GM23338 (cell line): ENCODE measurements at regions not wholly inside any gene's neighbourhood (a gene's known extent, or its start where the extent isn't known, plus 50 kb on each side); places are given as distances from the start of the nearest gene placed in this dataset.

Experiments used
- CREB1 ChIP-seq: fragments of 250-450 bp; sonication (Bioruptor Pico); IDR thresholded peaks from 2 replicates; pipeline ENCODE4 v1.5.0; 2020; ENCODE audit warnings: low read depth, mild to moderate bottlenecking, moderate library complexity
- CTCF ChIP-seq, 2 experiments: fragments of 200-600 bp in 1 of 2; sonication (generic) in 1 of 2; conservative IDR thresholded peaks; 2 replicates each; pipeline versions ENCODE4 v1.5.1 to v1.6.1; 2016 to 2017; ENCODE audit warnings: antibody characterized with exemption in 2 of 2, low read depth in 2 of 2, mild to moderate bottlenecking in 2 of 2, moderate library complexity in 1 of 2
- EZH2 ChIP-seq: fragments of 200-600 bp; sonication (generic); IDR thresholded peaks from one replicate; pipeline ENCODE4 v1.8.0; 2017; ENCODE audit warnings: antibody characterized with exemption, mild to moderate bottlenecking, low read depth; ENCODE audit not compliant: unreplicated experiment
- EZH2phosphoT487 ChIP-seq: fragments of 200-600 bp; sonication (generic); IDR thresholded peaks from one replicate; pipeline ENCODE4 v1.8.1; 2018; ENCODE audit warnings: antibody characterized with exemption; ENCODE audit not compliant: unreplicated experiment
- POLR2AphosphoS5 ChIP-seq: IDR thresholded peaks from 2 replicates; pipeline ENCODE4 v1.6.1; 2016; ENCODE audit warnings: antibody characterized with exemption, low read depth
- REST ChIP-seq: IDR thresholded peaks from one replicate; pipeline ENCODE4 v1.6.1; 2018; ENCODE audit warnings: antibody characterized with exemption; ENCODE audit not compliant: unreplicated experiment
- STAT1 ChIP-seq: IDR thresholded peaks from one replicate; pipeline ENCODE4 v1.6.1; 2016; ENCODE audit warnings: antibody characterized with exemption; ENCODE audit not compliant: unreplicated experiment

- TF ChIP-seq CTCF (conservative IDR thresholded peaks at IDR 0.05; ENCODE audit: low read depth in 2 of 2) (no peak), EZH2phosphoT487 (no peak), POLR2AphosphoS5 (no peak), EZH2 (no peak), STAT1 (no peak), CREB1 (CRISPR knock-in tag) (no peak), REST (no peak)
These were observed 1279.0 kb upstream of the LRRTM1 start for GRCh38 chr2:81583311-81584108.
